ENCODE measurements at regions not wholly inside any gene's neighbourhood (a gene's known extent, or its start where the extent isn't known, plus 50 kb on each side); places are given as distances from the start of the nearest gene placed in this dataset.

DNA sequence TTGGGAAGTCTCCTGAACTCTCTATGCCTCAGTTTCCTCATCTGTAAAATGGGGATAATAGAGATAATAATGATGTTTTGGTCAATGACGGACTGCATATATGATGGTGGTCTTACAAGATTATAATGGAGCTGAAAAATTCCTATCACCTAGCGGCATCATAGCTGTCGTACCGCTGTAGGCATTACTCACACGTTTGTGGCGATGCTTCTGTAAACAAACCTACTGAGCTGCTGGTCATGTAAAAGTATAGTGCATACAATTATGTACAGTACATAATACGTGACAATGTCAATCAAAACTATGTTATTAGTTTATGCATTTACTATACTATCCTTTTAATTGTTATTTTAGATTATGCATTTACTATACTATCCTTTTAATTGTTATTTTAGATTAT is 339.1 kb upstream of the NPVF start:
- TF ChIP-seq, protein P1, sequence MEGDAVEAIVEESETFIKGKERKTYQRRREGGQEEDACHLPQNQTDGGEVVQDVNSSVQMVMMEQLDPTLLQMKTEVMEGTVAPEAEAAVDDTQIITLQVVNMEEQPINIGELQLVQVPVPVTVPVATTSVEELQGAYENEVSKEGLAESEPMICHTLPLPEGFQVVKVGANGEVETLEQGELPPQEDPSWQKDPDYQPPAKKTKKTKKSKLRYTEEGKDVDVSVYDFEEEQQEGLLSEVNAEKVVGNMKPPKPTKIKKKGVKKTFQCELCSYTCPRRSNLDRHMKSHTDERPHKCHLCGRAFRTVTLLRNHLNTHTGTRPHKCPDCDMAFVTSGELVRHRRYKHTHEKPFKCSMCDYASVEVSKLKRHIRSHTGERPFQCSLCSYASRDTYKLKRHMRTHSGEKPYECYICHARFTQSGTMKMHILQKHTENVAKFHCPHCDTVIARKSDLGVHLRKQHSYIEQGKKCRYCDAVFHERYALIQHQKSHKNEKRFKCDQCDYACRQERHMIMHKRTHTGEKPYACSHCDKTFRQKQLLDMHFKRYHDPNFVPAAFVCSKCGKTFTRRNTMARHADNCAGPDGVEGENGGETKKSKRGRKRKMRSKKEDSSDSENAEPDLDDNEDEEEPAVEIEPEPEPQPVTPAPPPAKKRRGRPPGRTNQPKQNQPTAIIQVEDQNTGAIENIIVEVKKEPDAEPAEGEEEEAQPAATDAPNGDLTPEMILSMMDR (conservative IDR thresholded peaks at IDR 0.05): 0 out of 2 replicates have a peak, but pooled peaks have one; percentile 10
- TF ChIP-seq EZH2 (IDR thresholded peaks at IDR 0.05; ENCODE audit: low read depth): no peak
